Renal cortex interstitium (tissue), 11 donors: ENCODE measurements at regions not wholly inside any gene's neighbourhood (a gene's known extent, or its start where the extent isn't known, plus 50 kb on each side); places are given as distances from the start of the nearest gene placed in this dataset.
"Not testable (repeated sequence)": the region's sequence is repeated elsewhere in the genome, so short reads cannot be mapped to it uniquely, and the experiment has no call there.

Source experiments
- DNase-seq, 11 donors: peaks; one replicate each; pipeline ENCODE4 v3.0.0-alpha.2; 2013; ENCODE audit warnings: low read depth in 9 of 11, low spot score in 4 of 11; ENCODE audit errors: extremely low read depth in 1 of 11

- no peak for DNase-seq
Measured at GRCh38 chr4:27668001-27668400, 807.4 kb downstream of the STIM2 start.

- no peak for DNase-seq
Measured at GRCh38 chr4:27678027-27678426, 817.4 kb downstream of the STIM2 start.

GRCh38 chr4:27684610-27685011 lies 824.0 kb downstream of the STIM2 start:
- DNase-seq: peak in 9 of 11 donors; percentile 19 to 69 (median 32)

- DNase-seq: no peak
Measured at GRCh38 chr4:27685091-27685490, 824.5 kb downstream of the STIM2 start.

- DNase-seq: no peak
Measured at GRCh38 chr4:27685947-27686346, 825.3 kb downstream of the STIM2 start.

GRCh38 chr4:27692158-27692557 lies 831.5 kb downstream of the STIM2 start:
- DNase-seq: no peak

GRCh38 chr4:27692868-27693634 lies 832.4 kb downstream of the STIM2 start:
- DNase-seq: no peak

- not testable (repeated sequence) for DNase-seq
Measured at GRCh38 chr4:27696257-27696656, 835.6 kb downstream of the STIM2 start.

GRCh38 chr4:27701606-27702005 lies 841.0 kb downstream of the STIM2 start:
- DNase-seq: peak in 4 of 11 donors; percentile 13 to 35 (median 25)

GRCh38 chr4:27702730-27703431 lies 842.2 kb downstream of the STIM2 start:
- DNase-seq: no peak

- DNase-seq: no peak
Measured at GRCh38 chr4:27703771-27704170, 843.1 kb downstream of the STIM2 start.

- no peak for DNase-seq
Measured at GRCh38 chr4:27711041-27711440, 850.4 kb downstream of the STIM2 start.

- DNase-seq: no peak
Measured at GRCh38 chr4:27714073-27714472, 853.4 kb downstream of the STIM2 start.

GRCh38 chr4:27716693-27717430 lies 856.2 kb downstream of the STIM2 start:
- no peak for DNase-seq

- DNase-seq: no peak
Measured at GRCh38 chr4:27717431-27717755, 856.8 kb downstream of the STIM2 start.

- no peak for DNase-seq
Measured at GRCh38 chr4:27720010-27720766, 859.5 kb downstream of the STIM2 start.

- no peak for DNase-seq
Measured at GRCh38 chr4:27721193-27721592, 860.6 kb downstream of the STIM2 start.

- no peak for DNase-seq
Measured at GRCh38 chr4:27728892-27729291, 868.3 kb downstream of the STIM2 start.

- no peak for DNase-seq
Measured at GRCh38 chr4:27742816-27743215, 882.2 kb downstream of the STIM2 start.
